Activated CD4-positive, alpha-beta memory T cell treated with anti-CD3 and anti-CD28 coated beads, Interleukin-2, amount 10 ng/mL, durations not matched to agents 7 days and 5 days (primary cell): ENCODE measurements at regions not wholly inside any gene's neighbourhood (a gene's known extent, or its start where the extent isn't known, plus 50 kb on each side); places are given as distances from the start of the nearest gene placed in this dataset.

Experiments used
- CTCF ChIA-PET: fragments of 350-600 bp; sonication (Branson Sonifier 250); formaldehyde crosslinking; loops from one replicate; lab custom pipeline; 2021; ENCODE audit warnings: antibody characterized with exemption, inconsistent platforms; lab: Charles Lee
- POLR2A ChIA-PET: fragments of 350-600 bp; sonication (Branson Sonifier 250); formaldehyde crosslinking; loops from one replicate; lab custom pipeline; 2021; ENCODE audit warnings: antibody characterized with exemption; lab: Charles Lee
- DNase-seq: peaks from one replicate; pipeline ENCODE4 v3.0.0-alpha.2; 2020
- H3K27ac Mint-ChIP-seq: one replicate; pipeline ENCODE4 v1.8.0; 2021; ENCODE audit warnings: mild to moderate bottlenecking, mixed read lengths
- H3K27me3 Mint-ChIP-seq: one replicate; pipeline ENCODE4 v1.8.0; 2021; ENCODE audit warnings: mixed read lengths
- H3K36me3 Mint-ChIP-seq: one replicate; pipeline ENCODE4 v1.8.0; 2021; ENCODE audit warnings: low read depth, mixed read lengths
- H3K4me1 Mint-ChIP-seq: one replicate; pipeline ENCODE4 v1.8.0; 2021; ENCODE audit warnings: mixed read lengths
- H3K4me3 Mint-ChIP-seq: one replicate; pipeline ENCODE4 v1.8.0; 2021; ENCODE audit warnings: mild to moderate bottlenecking, mixed read lengths
- H3K9me3 Mint-ChIP-seq: one replicate; pipeline ENCODE4 v1.8.0; 2021; ENCODE audit warnings: mixed read lengths

- DNase-seq, result no peak
- Mint-ChIP-seq H3K27ac (no peak overlapping the region), H3K4me1 (no peaks in the 10 kb centered on the region), H3K9me3 (peaks cover 7% of the 10 kb centered on the region), H3K27me3 (no peaks in the 10 kb centered on the region), H3K4me3 (no peak overlapping the region), H3K36me3 (no peaks in the 10 kb centered on the region)
- POLR2A ChIA-PET, result no interaction called here
- CTCF ChIA-PET, result no interaction called here
These were observed 723.9 kb upstream of the PCDH20 start for GRCh38 chr13:62139597-62139996.

GRCh38 chr13:62137629-62138405 is 722.2 kb upstream of the PCDH20 start:
- ChIA-PET CTCF (no interaction called here), POLR2A (no interaction called here)
- Mint-ChIP-seq H3K27me3 (no peaks in the 10 kb centered on the region), H3K4me1 (no peaks in the 10 kb centered on the region), H3K36me3 (no peaks in the 10 kb centered on the region), H3K27ac (no peak overlapping the region), H3K4me3 (no peak overlapping the region), H3K9me3 (peaks cover 3% of the 10 kb centered on the region)
- no peak for DNase-seq

- DNase-seq, result no peak
- Mint-ChIP-seq H3K36me3 (no peaks in the 10 kb centered on the region), H3K27ac (no peak overlapping the region), H3K4me3 (no peak overlapping the region), H3K27me3 (no peaks in the 10 kb centered on the region), H3K4me1 (no peaks in the 10 kb centered on the region), H3K9me3 (peaks cover 2% of the 10 kb centered on the region)
- ChIA-PET CTCF (no interaction called here), POLR2A (no interaction called here)
These were observed 716.0 kb upstream of the PCDH20 start for GRCh38 chr13:62131604-62132003.

GRCh38 chr13:62130062-62130970 is 714.7 kb upstream of the PCDH20 start:
- Mint-ChIP-seq H3K36me3 (no peaks in the 10 kb centered on the region), H3K27ac (no peak overlapping the region), H3K27me3 (no peaks in the 10 kb centered on the region), H3K4me3 (no peak overlapping the region), H3K4me1 (no peaks in the 10 kb centered on the region), H3K9me3 (peaks cover 2% of the 10 kb centered on the region)
- no peak for DNase-seq
- CTCF ChIA-PET, result no interaction called here
- POLR2A ChIA-PET, result no interaction called here

- Mint-ChIP-seq H3K4me3 (no peak overlapping the region), H3K27ac (no peak overlapping the region), H3K9me3 (peaks cover 2% of the 10 kb centered on the region), H3K36me3 (no peaks in the 10 kb centered on the region), H3K27me3 (no peaks in the 10 kb centered on the region), H3K4me1 (no peaks in the 10 kb centered on the region)
- no peak for DNase-seq
- ChIA-PET POLR2A (no interaction called here), CTCF (no interaction called here)
These were observed 713.4 kb upstream of the PCDH20 start for GRCh38 chr13:62129000-62129551.

GRCh38 chr13:62126400-62126799 is 710.8 kb upstream of the PCDH20 start:
- Mint-ChIP-seq H3K27me3 (no peaks in the 10 kb centered on the region), H3K4me3 (no peak overlapping the region), H3K27ac (no peak overlapping the region), H3K9me3 (peaks cover 2% of the 10 kb centered on the region), H3K36me3 (no peaks in the 10 kb centered on the region), H3K4me1 (no peaks in the 10 kb centered on the region)
- DNase-seq, result no peak
- CTCF ChIA-PET, result no interaction called here
- POLR2A ChIA-PET, result no interaction called here

GRCh38 chr13:62125451-62125850 is 709.8 kb upstream of the PCDH20 start:
- Mint-ChIP-seq H3K27me3 (no peaks in the 10 kb centered on the region), H3K36me3 (no peaks in the 10 kb centered on the region), H3K27ac (no peak overlapping the region), H3K4me3 (no peak overlapping the region), H3K4me1 (no peaks in the 10 kb centered on the region), H3K9me3 (peaks cover 2% of the 10 kb centered on the region)
- no peak for DNase-seq
- POLR2A ChIA-PET, result no interaction called here
- CTCF ChIA-PET, result no interaction called here

GRCh38 chr13:62123409-62123808 is 707.8 kb upstream of the PCDH20 start:
- H3K9me3 Mint-ChIP-seq, result peaks cover 2% of the 10 kb centered on the region
- H3K4me3 Mint-ChIP-seq, result no peak overlapping the region
- H3K4me1 Mint-ChIP-seq, result no peaks in the 10 kb centered on the region
- no peaks in the 10 kb centered on the region for H3K27me3 Mint-ChIP-seq
- no peak for DNase-seq
- no peaks in the 10 kb centered on the region for H3K36me3 Mint-ChIP-seq
- ChIA-PET CTCF (no interaction called here), POLR2A (no interaction called here)
- no peak overlapping the region for H3K27ac Mint-ChIP-seq

GRCh38 chr13:62122434-62122833 is 706.8 kb upstream of the PCDH20 start:
- H3K4me3 Mint-ChIP-seq, result no peak overlapping the region
- no peak for DNase-seq
- no peaks in the 10 kb centered on the region for H3K36me3 Mint-ChIP-seq
- H3K27me3 Mint-ChIP-seq, result no peaks in the 10 kb centered on the region
- POLR2A ChIA-PET, result no interaction called here
- H3K4me1 Mint-ChIP-seq, result no peaks in the 10 kb centered on the region
- CTCF ChIA-PET, result no interaction called here
- peaks cover under 1% of the 10 kb centered on the region for H3K9me3 Mint-ChIP-seq
- no peak overlapping the region for H3K27ac Mint-ChIP-seq

- no peaks in the 10 kb centered on the region for H3K4me1 Mint-ChIP-seq
- no peak overlapping the region for H3K4me3 Mint-ChIP-seq
- DNase-seq, result no peak
- no peaks in the 10 kb centered on the region for H3K36me3 Mint-ChIP-seq
- H3K27ac Mint-ChIP-seq, result no peak overlapping the region
- H3K27me3 Mint-ChIP-seq, result no peaks in the 10 kb centered on the region
- H3K9me3 Mint-ChIP-seq, result no peaks in the 10 kb centered on the region
- CTCF ChIA-PET, result no interaction called here
- POLR2A ChIA-PET, result no interaction called here
These were observed 704.4 kb upstream of the PCDH20 start for GRCh38 chr13:62119739-62120700.

GRCh38 chr13:62115831-62116230 is 700.2 kb upstream of the PCDH20 start:
- H3K36me3 Mint-ChIP-seq, result no peaks in the 10 kb centered on the region

GRCh38 chr13:62113179-62113578 is 697.5 kb upstream of the PCDH20 start:
- Mint-ChIP-seq H3K27me3 (no peaks in the 10 kb centered on the region), H3K27ac (no peak overlapping the region), H3K9me3 (peaks cover 3% of the 10 kb centered on the region), H3K4me3 (no peak overlapping the region), H3K4me1 (no peaks in the 10 kb centered on the region), H3K36me3 (no peaks in the 10 kb centered on the region)
- CTCF ChIA-PET, result no interaction called here
- POLR2A ChIA-PET, result no interaction called here
- no peak for DNase-seq

More at GRCh38 chr13:62115831-62116230, 700.2 kb upstream of the PCDH20 start:
- ChIA-PET POLR2A (no interaction called here), CTCF (no interaction called here)
- no peaks in the 10 kb centered on the region for H3K9me3 Mint-ChIP-seq
- no peak overlapping the region for H3K27ac Mint-ChIP-seq
- H3K4me1 Mint-ChIP-seq, result no peaks in the 10 kb centered on the region
- H3K27me3 Mint-ChIP-seq, result no peaks in the 10 kb centered on the region
- no peak overlapping the region for H3K4me3 Mint-ChIP-seq
- no peak for DNase-seq
